Neural cell (in vitro differentiated cells): ENCODE measurements at regions not wholly inside any gene's neighbourhood (a gene's known extent, or its start where the extent isn't known, plus 50 kb on each side); places are given as distances from the start of the nearest gene placed in this dataset.

Experiments used
- CTCF ChIP-seq: fragments of 450-650 bp; IDR thresholded peaks from 2 replicates; pipeline ENCODE4 v1.5.1; 2014; ENCODE audit warnings: antibody characterized with exemption, mild to moderate bottlenecking, moderate library complexity; ENCODE audit not compliant: poor library complexity, severe bottlenecking
- EZH2 ChIP-seq: fragments of 200-600, 300-800 bp; shearing (Covaris generic), sonication (generic); IDR thresholded peaks from 2 replicates; pipeline ENCODE4 v1.6.1; 2014; ENCODE audit warnings: antibody characterized with exemption, low read length, borderline replicate concordance, mild to moderate bottlenecking; ENCODE audit not compliant: insufficient read depth, poor library complexity, severe bottlenecking
- POLR2AphosphoS5 ChIP-seq: IDR thresholded peaks from 2 replicates; pipeline ENCODE4 v1.6.1; 2012

GRCh38 chr2:146301287-146301686, 1543.5 kb upstream of the ACVR2A start:
- TF ChIP-seq EZH2, result no peak
- TF ChIP-seq CTCF, result no peak
- no peak for TF ChIP-seq POLR2AphosphoS5
